Nephron (organoid): ENCODE measurements at regions not wholly inside any gene's neighbourhood (a gene's known extent, or its start where the extent isn't known, plus 50 kb on each side); places are given as distances from the start of the nearest gene placed in this dataset.

ENCODE experiments used
- H3K27ac Mint-ChIP-seq, 3 experiments: 2 replicates each; pipeline ENCODE4 v1.8.0; 2020; ENCODE audit warnings: mixed read lengths in 3 of 3, mild to moderate bottlenecking in 2 of 3, moderate library complexity in 1 of 3
- H3K27me3 Mint-ChIP-seq: 2 replicates; pipeline ENCODE4 v1.8.0; 2021; ENCODE audit warnings: low read depth, mild to moderate bottlenecking, moderate library complexity, mixed read lengths
- H3K36me3 Mint-ChIP-seq: 2 replicates; pipeline ENCODE4 v1.8.0; 2020; ENCODE audit warnings: low read depth, mixed read lengths
- H3K4me1 Mint-ChIP-seq: 2 replicates; pipeline ENCODE4 v1.8.0; 2020; ENCODE audit warnings: mixed read lengths
- H3K4me3 Mint-ChIP-seq, 3 experiments: 2 replicates each; pipeline ENCODE4 v1.8.0; 2020; ENCODE audit warnings: mild to moderate bottlenecking in 3 of 3, mixed read lengths in 3 of 3, moderate library complexity in 2 of 3
- H3K9me3 Mint-ChIP-seq: 2 replicates; pipeline ENCODE4 v1.8.0; 2020; ENCODE audit warnings: mixed read lengths
- CTCF ChIP-seq, 3 experiments: fragments of 200-600 bp; sonication (generic); IDR thresholded peaks; one replicate each; pipeline ENCODE4 v1.5.0; 2021; ENCODE audit warnings: antibody characterized with exemption in 3 of 3; ENCODE audit not compliant: unreplicated experiment in 3 of 3

- peaks cover under 1% of the 10 kb centered on the region for H3K9me3 Mint-ChIP-seq
- H3K4me1 Mint-ChIP-seq: peaks cover 5% of the 10 kb centered on the region
- TF ChIP-seq CTCF (IDR thresholded peaks at IDR 0.05; ENCODE audit: unreplicated experiment in 3 of 3): no peak
- H3K27ac Mint-ChIP-seq: no peak overlapping the region
- no peaks in the 10 kb centered on the region for H3K36me3 Mint-ChIP-seq
- H3K4me3 Mint-ChIP-seq: no peak overlapping the region
- H3K27me3 Mint-ChIP-seq: peaks cover 3% of the 10 kb centered on the region
Observed at GRCh38 chr5:14054965-14055963, 87.9 kb upstream of the TRIO start.

- Mint-ChIP-seq H3K27me3 (peaks cover 3% of the 10 kb centered on the region), H3K4me1 (peaks cover 5% of the 10 kb centered on the region), H3K4me3 (no peak overlapping the region), H3K9me3 (no peaks in the 10 kb centered on the region), H3K27ac (no peak overlapping the region), H3K36me3 (no peaks in the 10 kb centered on the region)
- no peak for TF ChIP-seq CTCF (IDR thresholded peaks at IDR 0.05; ENCODE audit: unreplicated experiment in 3 of 3)
Observed at GRCh38 chr5:14054111-14054854, 88.9 kb upstream of the TRIO start.

- Mint-ChIP-seq H3K27me3 (peaks cover 8% of the 10 kb centered on the region), H3K9me3 (peaks cover 14% of the 10 kb centered on the region), H3K27ac (no peak overlapping the region), H3K4me1 (no peaks in the 10 kb centered on the region), H3K36me3 (no peaks in the 10 kb centered on the region), H3K4me3 (no peak overlapping the region)
- TF ChIP-seq CTCF (IDR thresholded peaks at IDR 0.05; ENCODE audit: unreplicated experiment in 3 of 3): no peak
Observed at GRCh38 chr5:14050821-14051220, 92.3 kb upstream of the TRIO start.

- TF ChIP-seq CTCF (IDR thresholded peaks at IDR 0.05; ENCODE audit: unreplicated experiment in 3 of 3): no peak
- H3K9me3 Mint-ChIP-seq: peaks cover 17% of the 10 kb centered on the region
- H3K36me3 Mint-ChIP-seq: no peaks in the 10 kb centered on the region
- peaks cover 8% of the 10 kb centered on the region for H3K27me3 Mint-ChIP-seq
- no peak overlapping the region for H3K4me3 Mint-ChIP-seq
- no peak overlapping the region for H3K27ac Mint-ChIP-seq
- H3K4me1 Mint-ChIP-seq: no peaks in the 10 kb centered on the region
Observed at GRCh38 chr5:14048434-14048833, 94.7 kb upstream of the TRIO start.

GRCh38 chr5:14041528-14042192 lies 97.2 kb upstream of the DNAH5 start:
- Mint-ChIP-seq H3K36me3 (no peaks in the 10 kb centered on the region), H3K9me3 (peaks cover 3% of the 10 kb centered on the region), H3K4me1 (peaks cover 41% of the 10 kb centered on the region), H3K4me3 (no peak overlapping the region), H3K27me3 (peaks cover 15% of the 10 kb centered on the region), H3K27ac (no peak overlapping the region)
- no peak for TF ChIP-seq CTCF (IDR thresholded peaks at IDR 0.05; ENCODE audit: unreplicated experiment in 3 of 3)
